ENCODE measurements at regions not wholly inside any gene's neighbourhood (a gene's known extent, or its start where the extent isn't known, plus 50 kb on each side); places are given as distances from the start of the nearest gene placed in this dataset.

DNA sequence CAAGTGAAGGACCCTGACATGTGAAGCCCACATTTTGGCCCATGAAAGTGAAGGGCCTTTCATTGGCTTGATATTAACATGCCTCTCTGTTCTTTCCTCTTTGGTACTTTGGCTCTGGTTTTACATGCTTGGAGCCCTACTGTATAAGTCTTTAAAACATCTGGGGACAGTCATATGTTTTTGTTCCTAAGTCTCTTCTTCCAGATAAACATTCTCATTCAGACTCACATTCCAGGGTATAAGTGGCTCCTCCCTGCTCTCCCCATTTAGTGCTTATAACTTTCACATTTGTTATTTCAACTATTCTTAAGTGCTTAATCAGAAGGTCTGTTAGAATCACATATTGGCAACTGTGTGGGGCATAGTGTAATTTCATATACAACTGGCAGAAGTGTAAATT, 1932.2 kb upstream of the CELF4 start:
- TF ChIP-seq, protein P1, sequence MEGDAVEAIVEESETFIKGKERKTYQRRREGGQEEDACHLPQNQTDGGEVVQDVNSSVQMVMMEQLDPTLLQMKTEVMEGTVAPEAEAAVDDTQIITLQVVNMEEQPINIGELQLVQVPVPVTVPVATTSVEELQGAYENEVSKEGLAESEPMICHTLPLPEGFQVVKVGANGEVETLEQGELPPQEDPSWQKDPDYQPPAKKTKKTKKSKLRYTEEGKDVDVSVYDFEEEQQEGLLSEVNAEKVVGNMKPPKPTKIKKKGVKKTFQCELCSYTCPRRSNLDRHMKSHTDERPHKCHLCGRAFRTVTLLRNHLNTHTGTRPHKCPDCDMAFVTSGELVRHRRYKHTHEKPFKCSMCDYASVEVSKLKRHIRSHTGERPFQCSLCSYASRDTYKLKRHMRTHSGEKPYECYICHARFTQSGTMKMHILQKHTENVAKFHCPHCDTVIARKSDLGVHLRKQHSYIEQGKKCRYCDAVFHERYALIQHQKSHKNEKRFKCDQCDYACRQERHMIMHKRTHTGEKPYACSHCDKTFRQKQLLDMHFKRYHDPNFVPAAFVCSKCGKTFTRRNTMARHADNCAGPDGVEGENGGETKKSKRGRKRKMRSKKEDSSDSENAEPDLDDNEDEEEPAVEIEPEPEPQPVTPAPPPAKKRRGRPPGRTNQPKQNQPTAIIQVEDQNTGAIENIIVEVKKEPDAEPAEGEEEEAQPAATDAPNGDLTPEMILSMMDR (IDR thresholded peaks at IDR 0.05): no peak
- TF ChIP-seq POLR2AphosphoS5 (IDR thresholded peaks at IDR 0.05) (no peak), EP300 (IDR thresholded peaks at IDR 0.05) (no peak), POLR2A (IDR thresholded peaks at IDR 0.05) (no peak)
